Loucy (cell line): ENCODE measurements at regions not wholly inside any gene's neighbourhood (a gene's known extent, or its start where the extent isn't known, plus 50 kb on each side); places are given as distances from the start of the nearest gene placed in this dataset.

ENCODE experiments used
- H2AFZ ChIP-seq: fragments of 200-600 bp; sonication (generic); 2 replicates; pipeline ENCODE4 v1.6.0; 2016; ENCODE audit warnings: antibody characterized with exemption, mild to moderate bottlenecking, low read length, moderate library complexity
- H3F3A ChIP-seq: fragments of 200-600 bp; 2 replicates; pipeline ENCODE4 v1.6.0; 2016; ENCODE audit warnings: antibody characterized with exemption, low read depth, mild to moderate bottlenecking
- H3K27me3 ChIP-seq: fragments of 200-600 bp; sonication (generic); 2 replicates; pipeline ENCODE4 v1.6.1; 2014; ENCODE audit warnings: low read length, mild to moderate bottlenecking; ENCODE audit not compliant: insufficient read depth, poor library complexity, severe bottlenecking
- H3K36me3 ChIP-seq: fragments of 200-600 bp; sonication (generic); 2 replicates; pipeline ENCODE4 v1.6.1; 2016; ENCODE audit warnings: low read length; ENCODE audit not compliant: insufficient read depth
- H3K4me1 ChIP-seq: fragments of 200-600 bp; sonication (generic); 2 replicates; pipeline ENCODE4 v1.5.1; 2014; ENCODE audit warnings: low read length, mild to moderate bottlenecking; ENCODE audit not compliant: insufficient read depth, poor library complexity, severe bottlenecking
- H3K4me2 ChIP-seq: fragments of 200-600 bp; sonication (generic); 2 replicates; pipeline ENCODE4 v1.6.0; 2014; ENCODE audit warnings: antibody characterized with exemption, low read length, low read depth, mild to moderate bottlenecking; ENCODE audit not compliant: poor library complexity, severe bottlenecking
- H3K4me3 ChIP-seq: fragments of 200-600 bp; sonication (generic); 2 replicates; pipeline ENCODE4 v1.5.1; 2014; ENCODE audit warnings: low read length, mild to moderate bottlenecking, mixed read lengths; ENCODE audit not compliant: poor library complexity, severe bottlenecking
- H3K79me2 ChIP-seq: fragments of 200-600 bp; sonication (generic); 2 replicates; pipeline ENCODE4 v1.6.1; 2014; ENCODE audit warnings: low read length; ENCODE audit not compliant: insufficient read depth
- H3K9ac ChIP-seq: fragments of 200-600 bp; sonication (generic); 2 replicates; pipeline ENCODE4 v1.6.0; 2014; ENCODE audit warnings: mild to moderate bottlenecking, low read depth, low read length, moderate library complexity; ENCODE audit not compliant: poor library complexity, severe bottlenecking
- H3K9me2 ChIP-seq: fragments of 200-600 bp; sonication (generic); replicated peaks from 2 replicates; pipeline ENCODE4 v1.6.1; 2016; ENCODE audit warnings: low read depth, low read length, mixed read lengths
- H3K9me3 ChIP-seq: fragments of 200-600 bp; sonication (generic); 2 replicates; pipeline ENCODE4 v1.6.1; 2014; ENCODE audit warnings: mild to moderate bottlenecking, antibody characterized with exemption, low read length, low read depth; ENCODE audit not compliant: insufficient read depth
- H4K20me1 ChIP-seq: fragments of 200-600 bp; sonication (generic); 2 replicates; pipeline ENCODE4 v1.6.0; 2014; ENCODE audit warnings: antibody characterized with exemption, low read length, mild to moderate bottlenecking; ENCODE audit not compliant: insufficient read depth, poor library complexity, severe bottlenecking
- CTCF ChIP-seq: fragments of 200-600 bp; sonication (generic); conservative IDR thresholded peaks from 2 replicates; pipeline ENCODE4 v1.5.1; 2014; ENCODE audit warnings: mild to moderate bottlenecking, antibody characterized with exemption, low read length
- EZH2phosphoT487 ChIP-seq: fragments of 200-600 bp; IDR thresholded peaks from 2 replicates; pipeline ENCODE4 v1.6.1; 2018; ENCODE audit warnings: antibody characterized with exemption, mild to moderate bottlenecking, moderate library complexity, borderline replicate concordance

- Histone ChIP-seq H3F3A (no peaks in the 10 kb centered on the region), H3K4me1 (peaks cover 8% of the 10 kb centered on the region), H4K20me1 (no peaks in the 10 kb centered on the region), H3K9me2 (no peaks in the 10 kb centered on the region), H3K4me3 (no peak overlapping the region), H3K79me2 (no peaks in the 10 kb centered on the region), H3K9me3 (no peaks in the 10 kb centered on the region), H3K36me3 (peaks cover 3% of the 10 kb centered on the region; the same call in 1 of the 2 replicates), H2AFZ (no peak overlapping the region), H3K4me2 (no peak overlapping the region), H3K27me3 (no peaks in the 10 kb centered on the region), H3K9ac (no peak overlapping the region)
- TF ChIP-seq CTCF (no peak), EZH2phosphoT487 (no peak)
Observed at GRCh38 chr7:130894146-130894908, 160.3 kb upstream of the KLF14 start.

GRCh38 chr7:130894909-130895750 lies 161.1 kb upstream of the KLF14 start:
- no peaks in the 10 kb centered on the region for H3F3A ChIP-seq
- peaks cover 3% of the 10 kb centered on the region; the same call in 1 of the 2 replicates for H3K36me3 ChIP-seq
- no peaks in the 10 kb centered on the region for H3K9me2 ChIP-seq
- no peak overlapping the region for H3K9ac ChIP-seq
- H3K9me3 ChIP-seq, result no peaks in the 10 kb centered on the region
- no peaks in the 10 kb centered on the region for H3K27me3 ChIP-seq
- no peaks in the 10 kb centered on the region for H4K20me1 ChIP-seq
- H2AFZ ChIP-seq, result no peak overlapping the region
- H3K79me2 ChIP-seq, result no peaks in the 10 kb centered on the region
- no peak overlapping the region for H3K4me2 ChIP-seq
- H3K4me1 ChIP-seq, result peaks cover 8% of the 10 kb centered on the region
- TF ChIP-seq EZH2phosphoT487 (no peak), CTCF (no peak)
- no peak overlapping the region for H3K4me3 ChIP-seq

GRCh38 chr7:130896051-130896881 lies 162.3 kb upstream of the KLF14 start:
- Histone ChIP-seq H4K20me1 (no peaks in the 10 kb centered on the region), H3K9ac (no peak overlapping the region), H3K36me3 (peaks cover 3% of the 10 kb centered on the region; the same call in 1 of the 2 replicates), H3K4me1 (peaks cover 8% of the 10 kb centered on the region), H3F3A (no peaks in the 10 kb centered on the region), H3K79me2 (no peaks in the 10 kb centered on the region), H3K9me2 (no peaks in the 10 kb centered on the region), H3K27me3 (no peaks in the 10 kb centered on the region), H3K4me3 (no peak overlapping the region), H3K9me3 (no peaks in the 10 kb centered on the region), H3K4me2 (no peak overlapping the region), H2AFZ (no peak overlapping the region)
- TF ChIP-seq CTCF, result no peak
- TF ChIP-seq EZH2phosphoT487, result no peak
